ENCODE measurements at regions not wholly inside any gene's neighbourhood (a gene's known extent, or its start where the extent isn't known, plus 50 kb on each side); places are given as distances from the start of the nearest gene placed in this dataset.

- no peak overlapping the region for H3K4me3 ChIP-seq (ENCODE audit: control insufficient read depth, low read depth, low read length)
- no peak for TF ChIP-seq CTCF (conservative IDR thresholded peaks at IDR 0.05; ENCODE audit: control insufficient read depth, insufficient read depth, low read depth, low read length)
- DNase-seq (ENCODE audit: low read depth) = peak; percentile 5
Measured at GRCh38 chr4:164204434-164204833, 549.5 kb upstream of the SMIM31 start.

- TF ChIP-seq CTCF (conservative IDR thresholded peaks at IDR 0.05; ENCODE audit: control insufficient read depth, insufficient read depth, low read depth, low read length) = no peak
- H3K4me3 ChIP-seq (ENCODE audit: control insufficient read depth, low read depth, low read length) = no peak overlapping the region
- DNase-seq (ENCODE audit: low read depth) = no peak
Measured at GRCh38 chr4:164207460-164207859, 546.5 kb upstream of the SMIM31 start.

GRCh38 chr4:164210377-164210776 lies 543.6 kb upstream of the SMIM31 start:
- no peak for DNase-seq (ENCODE audit: low read depth)
- TF ChIP-seq CTCF (conservative IDR thresholded peaks at IDR 0.05; ENCODE audit: control insufficient read depth, insufficient read depth, low read depth, low read length) = no peak
- no peak overlapping the region for H3K4me3 ChIP-seq (ENCODE audit: control insufficient read depth, low read depth, low read length)

GRCh38 chr4:164212134-164212533 lies 541.8 kb upstream of the SMIM31 start:
- peak; percentile 20 for DNase-seq (ENCODE audit: low read depth)
- no peak overlapping the region for H3K4me3 ChIP-seq (ENCODE audit: control insufficient read depth, low read depth, low read length)
- no peak for TF ChIP-seq CTCF (conservative IDR thresholded peaks at IDR 0.05; ENCODE audit: control insufficient read depth, insufficient read depth, low read depth, low read length)

- H3K4me3 ChIP-seq (ENCODE audit: control insufficient read depth, low read depth, low read length) = no peak overlapping the region
- no peak for DNase-seq (ENCODE audit: low read depth)
- TF ChIP-seq CTCF (conservative IDR thresholded peaks at IDR 0.05; ENCODE audit: control insufficient read depth, insufficient read depth, low read depth, low read length) = no peak
Measured at GRCh38 chr4:164212714-164213113, 541.2 kb upstream of the SMIM31 start.

- TF ChIP-seq CTCF (conservative IDR thresholded peaks at IDR 0.05; ENCODE audit: control insufficient read depth, insufficient read depth, low read depth, low read length) = no peak
Measured at GRCh38 chr4:164215113-164215741, 538.7 kb upstream of the SMIM31 start.

GRCh38 chr4:164221631-164222030 lies 532.3 kb upstream of the SMIM31 start:
- DNase-seq (ENCODE audit: low read depth) = peak; percentile 54
- TF ChIP-seq CTCF (conservative IDR thresholded peaks at IDR 0.05; ENCODE audit: control insufficient read depth, insufficient read depth, low read depth, low read length) = no peak

More at GRCh38 chr4:164215113-164215741, 538.7 kb upstream of the SMIM31 start:
- H3K4me3 ChIP-seq (ENCODE audit: control insufficient read depth, low read depth, low read length) = no peak overlapping the region
- no peak for DNase-seq (ENCODE audit: low read depth)

More at GRCh38 chr4:164221631-164222030, 532.3 kb upstream of the SMIM31 start:
- H3K4me3 ChIP-seq (ENCODE audit: control insufficient read depth, low read depth, low read length) = no peak overlapping the region

Measured in fibroblast of mammary gland (primary cell).